A549 (cell line): ENCODE measurements at regions not wholly inside any gene's neighbourhood (a gene's known extent, or its start where the extent isn't known, plus 50 kb on each side); places are given as distances from the start of the nearest gene placed in this dataset.
"Not testable (repeated sequence)": the region's sequence is repeated elsewhere in the genome, so short reads cannot be mapped to it uniquely, and the experiment has no call there.

Source experiments
- ATAC-seq, 2 experiments: fragments of 200-7000 bp in 1 of 2; fragments of >200 bp in 1 of 2; cut with Nextera tagmentation in 1 of 2; cut with Tn5 transposase in 1 of 2; 3 replicates each; pipeline versions ENCODE4 v1.8.0 to v1.9.1; 2018 to 2020; ENCODE audit warnings: mild to moderate bottlenecking in 1 of 2, moderate library complexity in 1 of 2
- CTCF ChIA-PET: fragments of 300-600 bp; sonication (Branson Sonifier 250); formaldehyde crosslinking; extraction: SDS; loops from one replicate; lab custom pipeline; 2021; ENCODE audit warnings: antibody characterized with exemption, inconsistent platforms; lab: Yijun Ruan, JAX
- POLR2A ChIA-PET: fragments of 350-600 bp; formaldehyde crosslinking; extraction: SDS; loops from one replicate; lab custom pipeline; 2021; ENCODE audit warnings: antibody characterized with exemption, inconsistent platforms; lab: Yijun Ruan, JAX
- DNase-seq, 2 experiments: peaks; one replicate each; pipeline versions ENCODE4 v3.0.0 to v3.0.0-alpha.2; 2011 to 2016; ENCODE audit warnings: low read depth in 1 of 2, low spot score in 1 of 2
- FAIRE-seq: peaks from 2 replicates; lab custom pipeline; 2011; peaks lifted over from hg19 to GRCh38; lab: Jason Lieb, UNC
- H3K27ac ChIP-seq, 2 experiments: fragments of >200 bp; sonication (Bioruptor Twin); formaldehyde crosslinking; 3 replicates each; pipeline ENCODE4 v1.5.1; 2016 to 2017
- H3K4me1 ChIP-seq: fragments of >200 bp; sonication (Bioruptor Twin); formaldehyde crosslinking; 3 replicates; pipeline ENCODE4 v1.6.1; 2016
- H3K4me2 ChIP-seq: fragments of >200 bp; sonication (Bioruptor Twin); formaldehyde crosslinking; 3 replicates; pipeline ENCODE4 v1.6.1; 2016
- H3K4me3 ChIP-seq: fragments of >200 bp; sonication (Bioruptor Twin); formaldehyde crosslinking; 3 replicates; pipeline ENCODE4 v1.5.1; 2016
- H3K9me3 ChIP-seq: fragments of >200 bp; sonication (Bioruptor Twin); formaldehyde crosslinking; 3 replicates; pipeline ENCODE4 v1.6.1; 2016
- CEBPB ChIP-seq, 2 experiments: fragments of >200 bp in 1 of 2; sonication (Bioruptor Twin) in 1 of 2; formaldehyde crosslinking in 1 of 2; IDR thresholded peaks; 2 replicates each; pipeline ENCODE4 v1.6.1; 2012 to 2016
- CHD2 ChIP-seq: fragments of 150-350 bp; IDR thresholded peaks from 2 replicates; pipeline ENCODE4 v1.6.1; 2014; ENCODE audit warnings: low read length; ENCODE audit not compliant: partially characterized antibody
- CHD4 ChIP-seq: fragments of 200-600 bp; sonication (generic); IDR thresholded peaks from 2 replicates; pipeline ENCODE4 v1.6.1; 2016; ENCODE audit warnings: antibody characterized with exemption, mild to moderate bottlenecking, borderline replicate concordance
- EHF ChIP-seq: fragments of 250-450 bp; sonication (Bioruptor Pico); IDR thresholded peaks from 2 replicates; pipeline ENCODE4 v1.5.0; 2020; ENCODE audit warnings: mild to moderate bottlenecking
- EHMT2 ChIP-seq: fragments of 200-600 bp; sonication (generic); IDR thresholded peaks from 2 replicates; pipeline ENCODE4 v1.6.1; 2016; ENCODE audit warnings: antibody characterized with exemption, low read depth, mild to moderate bottlenecking, moderate library complexity
- EP300 ChIP-seq, 2 experiments: fragments of >200 bp; sonication (Bioruptor Twin); formaldehyde crosslinking; IDR thresholded peaks; 2 replicates in 1 of 2; 3 replicates in 1 of 2; pipeline ENCODE4 v1.6.1; 2016 to 2017
- FOXS1 ChIP-seq: fragments of 250-450 bp; sonication (Bioruptor Pico); IDR thresholded peaks from 2 replicates; pipeline ENCODE4 v1.5.0; 2020; ENCODE audit warnings: mild to moderate bottlenecking, moderate library complexity
- HDAC2 ChIP-seq: fragments of 200-600 bp; sonication (generic); IDR thresholded peaks from 2 replicates; pipeline ENCODE4 v1.6.1; 2016
- HOXB13 ChIP-seq: fragments of 250-450 bp; sonication (Bioruptor Pico); IDR thresholded peaks from 2 replicates; pipeline ENCODE4 v1.5.0; 2020; ENCODE audit warnings: low read depth, mild to moderate bottlenecking, moderate library complexity
- HOXB5 ChIP-seq: fragments of 250-450 bp; sonication (Bioruptor Pico); IDR thresholded peaks from 2 replicates; pipeline ENCODE4 v1.5.0; 2020; ENCODE audit warnings: mild to moderate bottlenecking, moderate library complexity
- KDM1A ChIP-seq: fragments of 200-600 bp; sonication (generic); IDR thresholded peaks from 2 replicates; pipeline ENCODE4 v1.6.1; 2016; ENCODE audit warnings: low read depth, mild to moderate bottlenecking
- MAZ ChIP-seq: fragments of 150-350 bp; IDR thresholded peaks from 2 replicates; pipeline ENCODE4 v1.6.1; 2014; ENCODE audit warnings: antibody characterized with exemption, low read depth, low read length, borderline replicate concordance
- POLR2A ChIP-seq: IDR thresholded peaks from 2 replicates; pipeline ENCODE4 v1.6.1; 2012; ENCODE audit warnings: mild to moderate bottlenecking, low read length
- POLR2AphosphoS2 ChIP-seq: conservative IDR thresholded peaks from 2 replicates; pipeline ENCODE4 v1.6.1; 2012; ENCODE audit warnings: low read length, improper control_type of control experiment, inconsistent platforms
- RAD21 ChIP-seq, 2 experiments: fragments of >200 bp in 1 of 2; sonication (Bioruptor Twin) in 1 of 2; formaldehyde crosslinking in 1 of 2; IDR thresholded peaks in 1 of 2; conservative IDR thresholded peaks in 1 of 2; 2 replicates in 1 of 2; 3 replicates in 1 of 2; pipeline ENCODE4 v1.6.1; 2012 to 2018; ENCODE audit warnings: inconsistent platforms in 1 of 2
- SREBF2 ChIP-seq: fragments of 450-650 bp; IDR thresholded peaks from 2 replicates; pipeline ENCODE4 v1.6.1; 2014; ENCODE audit warnings: mild to moderate bottlenecking, moderate library complexity
- TFCP2L1 ChIP-seq: fragments of 250-450 bp; sonication (Bioruptor Pico); IDR thresholded peaks from 2 replicates; pipeline ENCODE4 v1.5.0; 2021; ENCODE audit warnings: mild to moderate bottlenecking
- ZFP36 ChIP-seq: fragments of 450-650 bp; IDR thresholded peaks from 2 replicates; pipeline ENCODE4 v1.6.1; 2014; ENCODE audit warnings: borderline replicate concordance; ENCODE audit not compliant: partially characterized antibody
- WGBS: methylation state at CpG from one replicate; pipeline ENCODE4 v1.1.6; 2017; ENCODE audit errors: missing lambda C conversion rate; 5-methylcytosine and 5-hydroxymethylcytosine counted together
- TF ChIP-seq, protein P1 (sequence below): IDR thresholded peaks from 2 replicates; pipeline ENCODE4 v1.6.1; 2012
- TF ChIP-seq, protein P2 (sequence below): fragments of >200 bp; sonication (Bioruptor Twin); formaldehyde crosslinking; IDR thresholded peaks from 2 replicates; pipeline ENCODE4 v1.6.1; 2016
- TF ChIP-seq, protein P3 (sequence below): fragments of 150-350 bp; IDR thresholded peaks from 2 replicates; pipeline ENCODE4 v1.6.1; 2014; ENCODE audit warnings: low read depth, mild to moderate bottlenecking, low read length
- TF ChIP-seq, protein P4 (sequence below): fragments of >200 bp; sonication (Bioruptor Twin); formaldehyde crosslinking; IDR thresholded peaks from 3 replicates; pipeline ENCODE4 v1.6.1; 2016

DNA sequence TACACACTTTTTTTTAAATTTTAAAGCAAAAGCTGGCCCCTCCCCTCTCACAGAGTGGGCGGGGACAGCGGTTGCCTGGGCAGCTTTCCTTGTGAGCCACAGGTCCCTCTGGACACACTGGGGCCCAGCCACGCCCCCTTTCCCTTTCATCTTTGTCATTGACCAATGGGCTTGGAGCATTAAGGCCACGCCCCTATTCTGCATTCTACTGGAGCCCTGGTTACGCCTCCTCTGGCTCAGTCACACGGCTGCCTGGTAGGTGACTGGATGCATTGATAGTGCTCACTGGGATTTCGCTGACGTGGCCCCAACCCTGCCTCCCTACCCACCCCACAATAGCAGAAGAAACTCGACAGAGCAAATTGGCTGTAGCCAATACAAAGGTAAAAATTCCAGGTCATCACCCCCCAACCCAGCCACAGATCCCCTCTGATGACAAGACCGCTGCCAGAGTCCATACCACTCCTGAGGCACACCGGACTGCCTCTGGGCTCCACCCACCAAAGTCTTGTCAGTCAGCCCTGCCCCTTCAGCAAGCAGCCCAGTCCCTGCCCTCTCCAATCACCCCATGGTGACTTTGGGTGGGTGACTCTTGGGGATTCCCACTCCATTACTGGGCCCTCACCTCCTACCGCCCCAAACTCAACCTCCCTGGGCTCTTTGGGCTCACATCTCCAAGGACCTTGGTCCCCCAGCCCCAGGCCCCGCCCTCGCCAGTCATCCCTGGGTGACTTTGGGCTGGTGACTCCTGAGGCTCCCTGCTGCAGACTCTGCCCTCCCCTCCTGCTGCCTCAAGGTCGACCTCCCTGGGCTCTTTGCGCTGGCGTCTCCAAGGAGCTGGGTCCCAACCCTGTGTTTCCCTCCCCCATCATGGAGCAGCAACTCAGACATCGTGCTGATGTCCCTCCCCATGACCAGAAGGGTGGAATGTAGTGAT lies 112.2 kb upstream of the FAN1 start:
- TF ChIP-seq, protein P1, sequence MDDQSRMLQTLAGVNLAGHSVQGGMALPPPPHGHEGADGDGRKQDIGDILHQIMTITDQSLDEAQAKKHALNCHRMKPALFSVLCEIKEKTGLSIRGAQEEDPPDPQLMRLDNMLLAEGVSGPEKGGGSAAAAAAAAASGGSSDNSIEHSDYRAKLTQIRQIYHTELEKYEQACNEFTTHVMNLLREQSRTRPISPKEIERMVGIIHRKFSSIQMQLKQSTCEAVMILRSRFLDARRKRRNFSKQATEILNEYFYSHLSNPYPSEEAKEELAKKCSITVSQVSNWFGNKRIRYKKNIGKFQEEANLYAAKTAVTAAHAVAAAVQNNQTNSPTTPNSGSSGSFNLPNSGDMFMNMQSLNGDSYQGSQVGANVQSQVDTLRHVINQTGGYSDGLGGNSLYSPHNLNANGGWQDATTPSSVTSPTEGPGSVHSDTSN: no peak
- no peak for TF ChIP-seq KDM1A
- TF ChIP-seq POLR2AphosphoS2: no peak
- no peak for TF ChIP-seq HOXB13 (CRISPR knock-in tag)
- no peak for TF ChIP-seq CHD2
- TF ChIP-seq CHD4: no peak
- no peak for TF ChIP-seq HDAC2
- no peak for TF ChIP-seq ZFP36
- TF ChIP-seq RAD21 (conservative IDR thresholded peaks at IDR 0.05 in 1 of 2, IDR thresholded peaks at IDR 0.05 in 1 of 2): no peak
- H3K4me2 ChIP-seq: no peak overlapping the region
- ATAC-seq: no peak
- H3K4me3 ChIP-seq: no peak overlapping the region
- no peak overlapping the region for H3K27ac ChIP-seq
- ChIA-PET CTCF (interaction anchor here (0.7 kb wide), 1 partner anchor 8 kb away, joined by 3 read pairs; no protein-coding TSS in a partner anchor), POLR2A (no interaction called here)
- no peaks in the 10 kb centered on the region for H3K4me1 ChIP-seq
- H3K9me3 ChIP-seq: no peaks in the 10 kb centered on the region
- DNase-seq: peak; percentile 4 to 41
- 69% methylated on average over 18 of the region's 18 CpGs for WGBS
- FAIRE-seq: no peak

DNA sequence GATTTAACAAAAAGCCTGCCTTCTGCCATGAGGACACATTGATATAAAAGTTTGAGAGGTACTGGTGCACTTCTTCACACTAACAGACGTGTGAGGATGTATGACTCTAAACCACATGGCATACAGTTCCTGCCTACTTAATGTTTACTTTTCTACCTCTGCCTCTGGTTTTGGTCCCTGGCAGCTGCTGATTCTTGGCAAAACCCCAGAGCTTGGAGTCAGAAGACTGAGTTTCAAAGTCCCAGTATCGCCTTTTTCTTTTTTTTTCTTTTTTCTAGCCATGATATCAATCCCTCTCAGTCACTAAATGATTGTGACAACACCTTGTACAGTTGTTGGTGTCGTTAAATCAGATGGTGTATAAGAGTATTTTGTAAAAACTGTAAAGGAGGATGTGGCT lies 110.9 kb upstream of the FAN1 start:
- WGBS: 32% methylated on average over 3 of the region's 3 CpGs
- CTCF ChIA-PET, DNase-seq, ATAC-seq, H3K4me2 ChIP-seq, FAIRE-seq, H3K4me3 ChIP-seq, POLR2A ChIA-PET, H3K9me3 ChIP-seq, H3K4me1 ChIP-seq, H3K27ac ChIP-seq: not testable (repeated sequence)

DNA sequence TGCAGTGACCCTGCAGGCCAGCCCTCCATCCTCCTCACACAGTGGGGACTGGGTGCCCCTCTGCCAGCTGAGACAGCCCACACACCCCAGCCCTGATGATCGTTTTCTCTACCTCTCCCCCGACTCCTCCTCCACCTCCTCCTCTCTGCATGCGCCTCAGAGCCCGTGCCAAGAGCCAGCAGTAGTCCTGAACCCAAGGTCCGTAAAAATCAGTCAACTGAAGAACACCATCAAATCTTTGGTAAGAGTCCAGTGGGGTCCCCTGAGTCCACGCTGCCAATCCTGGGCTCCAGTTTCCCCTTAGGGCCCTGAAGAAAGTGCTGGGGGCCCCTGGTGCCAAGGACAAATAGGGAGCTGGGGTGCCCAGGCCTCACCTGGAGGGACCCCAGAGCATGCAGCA lies 109.3 kb upstream of the FAN1 start:
- Histone ChIP-seq H3K4me3 (no peak overlapping the region), H3K4me2 (no peak overlapping the region), H3K27ac (no peak overlapping the region), H3K9me3 (no peaks in the 10 kb centered on the region), H3K4me1 (no peaks in the 10 kb centered on the region)
- POLR2A ChIA-PET: interaction anchor here (0.6 kb wide), 1 partner anchor 198 kb away, joined by 6 read pairs; no protein-coding TSS in a partner anchor
- DNase-seq (no peak), ATAC-seq (no peak), FAIRE-seq (no peak)
- 56% methylated on average over 6 of the region's 6 CpGs for WGBS
- CTCF ChIA-PET: no interaction called here
- TF ChIP-seq EHF (CRISPR knock-in tag) (no peak), HOXB13 (CRISPR knock-in tag) (no peak), CEBPB (IDR thresholded peaks at IDR 0.05) (no peak), EP300 (IDR thresholded peaks at IDR 0.05) (no peak), TFCP2L1 (CRISPR knock-in tag) (no peak), MAZ (no peak), SREBF2 (no peak), HOXB5 (no peak), POLR2A (no peak), ZFP36 (no peak), FOXS1 (no peak), EHMT2 (no peak)
- TF ChIP-seq, protein P2, sequence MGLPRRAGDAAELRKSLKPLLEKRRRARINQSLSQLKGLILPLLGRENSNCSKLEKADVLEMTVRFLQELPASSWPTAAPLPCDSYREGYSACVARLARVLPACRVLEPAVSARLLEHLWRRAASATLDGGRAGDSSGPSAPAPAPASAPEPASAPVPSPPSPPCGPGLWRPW: no peak
- TF ChIP-seq, protein P3, sequence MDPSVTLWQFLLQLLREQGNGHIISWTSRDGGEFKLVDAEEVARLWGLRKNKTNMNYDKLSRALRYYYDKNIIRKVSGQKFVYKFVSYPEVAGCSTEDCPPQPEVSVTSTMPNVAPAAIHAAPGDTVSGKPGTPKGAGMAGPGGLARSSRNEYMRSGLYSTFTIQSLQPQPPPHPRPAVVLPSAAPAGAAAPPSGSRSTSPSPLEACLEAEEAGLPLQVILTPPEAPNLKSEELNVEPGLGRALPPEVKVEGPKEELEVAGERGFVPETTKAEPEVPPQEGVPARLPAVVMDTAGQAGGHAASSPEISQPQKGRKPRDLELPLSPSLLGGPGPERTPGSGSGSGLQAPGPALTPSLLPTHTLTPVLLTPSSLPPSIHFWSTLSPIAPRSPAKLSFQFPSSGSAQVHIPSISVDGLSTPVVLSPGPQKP: no peak
- TF ChIP-seq, protein P4, sequence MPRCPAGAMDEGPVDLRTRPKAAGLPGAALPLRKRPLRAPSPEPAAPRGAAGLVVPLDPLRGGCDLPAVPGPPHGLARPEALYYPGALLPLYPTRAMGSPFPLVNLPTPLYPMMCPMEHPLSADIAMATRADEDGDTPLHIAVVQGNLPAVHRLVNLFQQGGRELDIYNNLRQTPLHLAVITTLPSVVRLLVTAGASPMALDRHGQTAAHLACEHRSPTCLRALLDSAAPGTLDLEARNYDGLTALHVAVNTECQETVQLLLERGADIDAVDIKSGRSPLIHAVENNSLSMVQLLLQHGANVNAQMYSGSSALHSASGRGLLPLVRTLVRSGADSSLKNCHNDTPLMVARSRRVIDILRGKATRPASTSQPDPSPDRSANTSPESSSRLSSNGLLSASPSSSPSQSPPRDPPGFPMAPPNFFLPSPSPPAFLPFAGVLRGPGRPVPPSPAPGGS: no peak
